ENCODE measurements at regions not wholly inside any gene's neighbourhood (a gene's known extent, or its start where the extent isn't known, plus 50 kb on each side); places are given as distances from the start of the nearest gene placed in this dataset.

- H3K4me3 ChIP-seq (ENCODE audit: low read depth, low read length) = no peak overlapping the region
- no peak for TF ChIP-seq CTCF (IDR thresholded peaks at IDR 0.05; ENCODE audit: insufficient read depth, low read depth, low read length)
- peak; percentile 38 for DNase-seq (ENCODE audit: low read depth)
These were observed 166.6 kb upstream of the S1PR3 start for GRCh38 chr9:88824711-88825110.

- no peak overlapping the region for H3K4me3 ChIP-seq (ENCODE audit: low read depth, low read length)
- TF ChIP-seq CTCF (IDR thresholded peaks at IDR 0.05; ENCODE audit: insufficient read depth, low read depth, low read length) = no peak
- peak; percentile 63 for DNase-seq (ENCODE audit: low read depth)
These were observed 165.1 kb upstream of the S1PR3 start for GRCh38 chr9:88826181-88826580.

GRCh38 chr9:88826771-88827181 lies 164.5 kb upstream of the S1PR3 start:
- TF ChIP-seq CTCF (IDR thresholded peaks at IDR 0.05; ENCODE audit: insufficient read depth, low read depth, low read length) = no peak
- DNase-seq (ENCODE audit: low read depth) = peak; percentile 83
- H3K4me3 ChIP-seq (ENCODE audit: low read depth, low read length) = no peak overlapping the region

GRCh38 chr9:88828018-88828417 lies 163.2 kb upstream of the S1PR3 start:
- no peak for TF ChIP-seq CTCF (IDR thresholded peaks at IDR 0.05; ENCODE audit: insufficient read depth, low read depth, low read length)
- H3K4me3 ChIP-seq (ENCODE audit: low read depth, low read length) = no peak overlapping the region
- DNase-seq (ENCODE audit: low read depth) = no peak

- no peak for TF ChIP-seq CTCF (IDR thresholded peaks at IDR 0.05; ENCODE audit: insufficient read depth, low read depth, low read length)
- peak; percentile 76 for DNase-seq (ENCODE audit: low read depth)
- no peak overlapping the region for H3K4me3 ChIP-seq (ENCODE audit: low read depth, low read length)
These were observed 162.7 kb upstream of the S1PR3 start for GRCh38 chr9:88828492-88828974.

GRCh38 chr9:88829276-88829675 lies 162.0 kb upstream of the S1PR3 start:
- H3K4me3 ChIP-seq (ENCODE audit: low read depth, low read length) = no peak overlapping the region
- no peak for DNase-seq (ENCODE audit: low read depth)
- TF ChIP-seq CTCF (IDR thresholded peaks at IDR 0.05; ENCODE audit: insufficient read depth, low read depth, low read length) = no peak

GRCh38 chr9:88831713-88832407 lies 159.4 kb upstream of the S1PR3 start:
- TF ChIP-seq CTCF (IDR thresholded peaks at IDR 0.05; ENCODE audit: insufficient read depth, low read depth, low read length) = no peak
- no peak overlapping the region for H3K4me3 ChIP-seq (ENCODE audit: low read depth, low read length)
- no peak for DNase-seq (ENCODE audit: low read depth)

Data from fibroblast of villous mesenchyme (primary cell).